Panc1 (cell line): ENCODE measurements at regions not wholly inside any gene's neighbourhood (a gene's known extent, or its start where the extent isn't known, plus 50 kb on each side); places are given as distances from the start of the nearest gene placed in this dataset.

Experiments used
- ATAC-seq: fragments of 200-7000 bp; cut with Tn5 transposase; 2 replicates; pipeline ENCODE4 v1.9.1; 2020; ENCODE audit warnings: mild to moderate bottlenecking, moderate library complexity
- BruUV-seq: library from RNA; stranded (reverse); fragments of 400-500 nt; replicated peaks from 2 replicates; lab custom pipeline; 2021; lab: Mats Ljungman, UMichigan
- CTCF ChIA-PET: fragments of 300-600 bp; sonication (Branson Sonifier 250); formaldehyde crosslinking; loops from one replicate; lab custom pipeline; 2022; ENCODE audit warnings: antibody characterized with exemption; lab: Charles Lee
- POLR2A ChIA-PET: fragments of 300-600 bp; sonication (Branson Sonifier 250); formaldehyde crosslinking; loops from one replicate; lab custom pipeline; 2022; ENCODE audit warnings: antibody characterized with exemption; lab: Charles Lee
- DNase-seq: peaks from one replicate; pipeline ENCODE4 v3.0.0-alpha.2; 2010; ENCODE audit warnings: low read depth, low spot score
- H3K27ac ChIP-seq: 2 replicates; pipeline ENCODE4 v1.5.1; 2011; ENCODE audit warnings: mild to moderate bottlenecking, low read length, inconsistent platforms
- H3K27me3 ChIP-seq: fragments of 200-500 bp; sonication (Bioruptor generic); 2 replicates; pipeline ENCODE4 v1.6.0; 2014; ENCODE audit warnings: low read length, inconsistent platforms; ENCODE audit not compliant: control insufficient read depth, insufficient read depth
- H3K36me3 ChIP-seq: fragments of 200-500 bp; sonication (Bioruptor generic); 2 replicates; pipeline ENCODE4 v1.5.1; 2014; ENCODE audit warnings: inconsistent platforms, mild to moderate bottlenecking, low read length, moderate library complexity; ENCODE audit not compliant: control insufficient read depth, insufficient read depth
- H3K4me1 ChIP-seq: 2 replicates; pipeline ENCODE4 v1.5.1; 2011; ENCODE audit warnings: inconsistent platforms, mild to moderate bottlenecking, low read length, moderate library complexity; ENCODE audit not compliant: control insufficient read depth, insufficient read depth
- H3K4me3 ChIP-seq, 2 experiments: 2 replicates each; pipeline ENCODE4 v1.5.1; 2011 to 2012; ENCODE audit warnings: low read depth in 2 of 2, low read length in 2 of 2, mild to moderate bottlenecking in 2 of 2, inconsistent platforms in 1 of 2, moderate library complexity in 1 of 2
- H3K9me3 ChIP-seq: fragments of 200-500 bp; sonication (Bioruptor generic); 2 replicates; pipeline ENCODE4 v1.5.1; 2014; ENCODE audit warnings: low read depth, mild to moderate bottlenecking, inconsistent platforms, low read length, moderate library complexity; ENCODE audit not compliant: control insufficient read depth, insufficient read depth
- CTCF ChIP-seq: fragments of 450-650 bp; IDR thresholded peaks from 2 replicates; pipeline ENCODE4 v1.5.1; 2017; ENCODE audit warnings: mild to moderate bottlenecking
- POLR2AphosphoS5 ChIP-seq: IDR thresholded peaks from 2 replicates; pipeline ENCODE4 v1.6.1; 2012; ENCODE audit warnings: mild to moderate bottlenecking, low read depth, low read length, moderate library complexity
- SIN3A ChIP-seq: IDR thresholded peaks from 2 replicates; pipeline ENCODE4 v1.6.1; 2012; ENCODE audit warnings: low read depth, mild to moderate bottlenecking, low read length, moderate library complexity, borderline replicate concordance; ENCODE audit not compliant: insufficient read depth
- TCF7L2 ChIP-seq: IDR thresholded peaks from 2 replicates; pipeline ENCODE4 v1.6.1; 2011; ENCODE audit warnings: mild to moderate bottlenecking, low read depth, low read length, inconsistent platforms
- in situ Hi-C: cut with HindIII; loops from 2 replicates; pipeline ENCODE4 v1.10.0; 2016; ENCODE audit warnings: low sequenced_read_pairs, low pct_unique_long_range_greater_than_20kb
- intact Hi-C: fragments of 100-400 bp; cut with micrococcal nuclease; formaldehyde crosslinking; loops from one replicate; pipeline ENCODE4 v1.10.0; 2022; ENCODE audit not compliant: unreplicated experiment
- TF ChIP-seq, protein P1 (sequence below), 2 experiments: IDR thresholded peaks; 2 replicates each; pipeline ENCODE4 v1.6.1; 2011 to 2012; ENCODE audit warnings: low read depth in 2 of 2, control low read depth in 1 of 2, low read length in 1 of 2, mild to moderate bottlenecking in 1 of 2, moderate library complexity in 1 of 2; ENCODE audit not compliant: insufficient read depth in 1 of 2

- in situ Hi-C loops (no loop called here), intact Hi-C loops (no loop called here)
- no peak overlapping the region for H3K27ac ChIP-seq
- no peak for TF ChIP-seq POLR2AphosphoS5
- TF ChIP-seq TCF7L2: no peak
- TF ChIP-seq, protein P1, sequence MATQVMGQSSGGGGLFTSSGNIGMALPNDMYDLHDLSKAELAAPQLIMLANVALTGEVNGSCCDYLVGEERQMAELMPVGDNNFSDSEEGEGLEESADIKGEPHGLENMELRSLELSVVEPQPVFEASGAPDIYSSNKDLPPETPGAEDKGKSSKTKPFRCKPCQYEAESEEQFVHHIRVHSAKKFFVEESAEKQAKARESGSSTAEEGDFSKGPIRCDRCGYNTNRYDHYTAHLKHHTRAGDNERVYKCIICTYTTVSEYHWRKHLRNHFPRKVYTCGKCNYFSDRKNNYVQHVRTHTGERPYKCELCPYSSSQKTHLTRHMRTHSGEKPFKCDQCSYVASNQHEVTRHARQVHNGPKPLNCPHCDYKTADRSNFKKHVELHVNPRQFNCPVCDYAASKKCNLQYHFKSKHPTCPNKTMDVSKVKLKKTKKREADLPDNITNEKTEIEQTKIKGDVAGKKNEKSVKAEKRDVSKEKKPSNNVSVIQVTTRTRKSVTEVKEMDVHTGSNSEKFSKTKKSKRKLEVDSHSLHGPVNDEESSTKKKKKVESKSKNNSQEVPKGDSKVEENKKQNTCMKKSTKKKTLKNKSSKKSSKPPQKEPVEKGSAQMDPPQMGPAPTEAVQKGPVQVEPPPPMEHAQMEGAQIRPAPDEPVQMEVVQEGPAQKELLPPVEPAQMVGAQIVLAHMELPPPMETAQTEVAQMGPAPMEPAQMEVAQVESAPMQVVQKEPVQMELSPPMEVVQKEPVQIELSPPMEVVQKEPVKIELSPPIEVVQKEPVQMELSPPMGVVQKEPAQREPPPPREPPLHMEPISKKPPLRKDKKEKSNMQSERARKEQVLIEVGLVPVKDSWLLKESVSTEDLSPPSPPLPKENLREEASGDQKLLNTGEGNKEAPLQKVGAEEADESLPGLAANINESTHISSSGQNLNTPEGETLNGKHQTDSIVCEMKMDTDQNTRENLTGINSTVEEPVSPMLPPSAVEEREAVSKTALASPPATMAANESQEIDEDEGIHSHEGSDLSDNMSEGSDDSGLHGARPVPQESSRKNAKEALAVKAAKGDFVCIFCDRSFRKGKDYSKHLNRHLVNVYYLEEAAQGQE (IDR thresholded peaks at IDR 0.05; ENCODE audit: insufficient read depth in 1 of 2, low read depth in 2 of 2, low read length in 1 of 2): no peak
- TF ChIP-seq CTCF: no peak
- TF ChIP-seq SIN3A: no peak
- CTCF ChIA-PET: no interaction called here
- ATAC-seq (no peak), DNase-seq (no peak)
- H3K4me3 ChIP-seq: no peak overlapping the region
- H3K27me3 ChIP-seq: no peaks in the 10 kb centered on the region
- POLR2A ChIA-PET: no interaction called here
- no peaks in the 10 kb centered on the region for H3K9me3 ChIP-seq
- H3K4me1 ChIP-seq: no peaks in the 10 kb centered on the region
- H3K36me3 ChIP-seq: no peaks in the 10 kb centered on the region
- BruUV-seq: no TSS peak
These were observed 372.2 kb upstream of the CDH5 start for GRCh38 chr16:65994291-65994690.

DNA sequence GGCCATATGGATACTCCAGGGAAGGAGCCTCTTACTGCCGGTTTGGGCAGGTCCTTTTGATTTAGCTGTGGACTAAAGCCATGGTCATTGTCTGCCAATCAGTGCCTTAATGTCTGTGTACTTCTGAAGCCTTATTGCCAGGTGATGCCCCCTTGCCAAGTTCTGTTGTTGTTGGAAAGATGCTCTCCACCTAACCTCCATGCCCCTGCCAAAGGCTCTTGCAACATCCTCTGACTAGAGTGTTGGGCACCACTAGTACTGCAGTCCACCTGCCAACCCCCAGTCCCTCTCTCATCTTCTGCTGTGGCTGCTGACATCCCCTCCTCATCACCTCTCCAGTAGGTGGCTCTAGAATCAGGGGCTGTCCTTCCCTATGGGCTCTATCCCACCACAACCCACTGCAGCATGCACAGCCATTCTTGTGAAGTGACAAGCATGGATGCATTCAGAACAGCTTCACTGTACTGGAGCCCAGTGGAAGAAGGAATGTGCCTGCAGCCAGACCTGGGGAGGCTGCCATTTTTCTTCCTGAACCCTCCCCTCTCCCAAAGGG, 375.3 kb upstream of the CDH5 start:
- in situ Hi-C loops: no loop called here
- ChIA-PET CTCF (no interaction called here), POLR2A (no interaction called here)

More for the DNA sequence above, 375.3 kb upstream of the CDH5 start:
- intact Hi-C loops: no loop called here
- Histone ChIP-seq H3K4me3 (no peak overlapping the region), H3K4me1 (no peaks in the 10 kb centered on the region), H3K36me3 (no peaks in the 10 kb centered on the region), H3K27ac (no peak overlapping the region), H3K27me3 (no peaks in the 10 kb centered on the region), H3K9me3 (no peaks in the 10 kb centered on the region)
- BruUV-seq: no TSS peak
- ATAC-seq (no peak), DNase-seq (no peak)
- TF ChIP-seq POLR2AphosphoS5: no peak
- TF ChIP-seq TCF7L2: no peak
- TF ChIP-seq SIN3A: no peak
- TF ChIP-seq CTCF: no peak
- TF ChIP-seq, protein P1 (IDR thresholded peaks at IDR 0.05; ENCODE audit: insufficient read depth in 1 of 2, low read depth in 2 of 2, low read length in 1 of 2): no peak
